Gastrocnemius medialis (tissue), 4 donors: ENCODE measurements at regions not wholly inside any gene's neighbourhood (a gene's known extent, or its start where the extent isn't known, plus 50 kb on each side); places are given as distances from the start of the nearest gene placed in this dataset.
"Not testable (repeated sequence)": the region's sequence is repeated elsewhere in the genome, so short reads cannot be mapped to it uniquely, and the experiment has no call there.

Source experiments
- CTCF ChIP-seq, 5 experiments: fragments of 450-650 bp in 3 of 5; fragments of 200-600 bp in 2 of 5; sonication (generic) in 2 of 5; IDR thresholded peaks in 4 of 5; conservative IDR thresholded peaks in 1 of 5; 1 replicate in 4 of 5; 2 replicates in 1 of 5; pipeline ENCODE4 v1.5.1; 2016 to 2019; ENCODE audit warnings: antibody characterized with exemption in 5 of 5, mild to moderate bottlenecking in 3 of 5, moderate library complexity in 3 of 5
- POLR2A ChIP-seq, 2 donors: fragments of 450-650 bp; IDR thresholded peaks; one replicate each; pipeline ENCODE4 v1.6.1; 2017; ENCODE audit warnings: antibody characterized with exemption in 2 of 2, mild to moderate bottlenecking in 2 of 2, moderate library complexity in 2 of 2

GRCh38 chr4:42257645-42258044 lies 105.2 kb upstream of the BEND4 start:
- TF ChIP-seq CTCF (IDR thresholded peaks at IDR 0.05 in 4 of 5, conservative IDR thresholded peaks at IDR 0.05 in 1 of 5); POLR2A (IDR thresholded peaks at IDR 0.05): not testable (repeated sequence)
